ENCODE measurements at regions not wholly inside any gene's neighbourhood (a gene's known extent, or its start where the extent isn't known, plus 50 kb on each side); places are given as distances from the start of the nearest gene placed in this dataset.

GRCh38 chr2:133643863-133644262 is 75.6 kb upstream of the NCKAP5 start:
- no peak for TF ChIP-seq CTCF (IDR thresholded peaks at IDR 0.05)
- no peak for TF ChIP-seq POLR2AphosphoS5 (IDR thresholded peaks at IDR 0.05)
- no peak for TF ChIP-seq POLR2A (IDR thresholded peaks at IDR 0.05)
